ENCODE measurements at regions not wholly inside any gene's neighbourhood (a gene's known extent, or its start where the extent isn't known, plus 50 kb on each side); places are given as distances from the start of the nearest gene placed in this dataset.

DNA sequence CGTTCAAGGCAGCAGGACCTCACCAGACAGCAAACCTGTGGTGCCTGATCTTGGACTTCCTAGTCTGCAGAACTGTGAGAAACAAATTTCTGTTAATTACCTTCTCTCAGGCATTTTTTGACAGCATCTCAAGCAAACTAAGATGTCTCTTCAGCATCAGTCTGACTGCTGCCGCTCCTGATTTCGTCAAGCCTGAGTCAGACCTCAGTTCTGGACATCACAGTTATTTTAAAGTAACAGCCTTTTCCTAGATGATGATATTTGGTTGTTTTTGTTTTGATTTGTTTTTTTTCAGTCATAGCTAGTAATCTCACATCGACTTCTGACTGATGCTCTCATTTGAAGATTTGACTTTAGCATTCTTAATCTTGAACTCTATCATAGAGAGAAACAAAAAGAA, 71.9 kb downstream of the BLID start:
- H3K9ac ChIP-seq: no peak overlapping the region
- H3K79me2 ChIP-seq (ENCODE audit: low read depth): no peaks in the 10 kb centered on the region
- Mint-ChIP-seq H3K27me3 (ENCODE audit: insufficient read depth, low read depth) (no peaks in the 10 kb centered on the region), H3K36me3 (no peaks in the 10 kb centered on the region), H3K9me3 (peaks cover 5% of the 10 kb centered on the region), H3K4me1 (peaks cover 19% of the 10 kb centered on the region), H3K27ac (no peak overlapping the region), H3K4me3 (no peak overlapping the region)
- DNase-seq (ENCODE audit: low spot score): no peak
- peaks cover 9% of the 10 kb centered on the region for H3K4me1 ChIP-seq
- TF ChIP-seq, protein P1, sequence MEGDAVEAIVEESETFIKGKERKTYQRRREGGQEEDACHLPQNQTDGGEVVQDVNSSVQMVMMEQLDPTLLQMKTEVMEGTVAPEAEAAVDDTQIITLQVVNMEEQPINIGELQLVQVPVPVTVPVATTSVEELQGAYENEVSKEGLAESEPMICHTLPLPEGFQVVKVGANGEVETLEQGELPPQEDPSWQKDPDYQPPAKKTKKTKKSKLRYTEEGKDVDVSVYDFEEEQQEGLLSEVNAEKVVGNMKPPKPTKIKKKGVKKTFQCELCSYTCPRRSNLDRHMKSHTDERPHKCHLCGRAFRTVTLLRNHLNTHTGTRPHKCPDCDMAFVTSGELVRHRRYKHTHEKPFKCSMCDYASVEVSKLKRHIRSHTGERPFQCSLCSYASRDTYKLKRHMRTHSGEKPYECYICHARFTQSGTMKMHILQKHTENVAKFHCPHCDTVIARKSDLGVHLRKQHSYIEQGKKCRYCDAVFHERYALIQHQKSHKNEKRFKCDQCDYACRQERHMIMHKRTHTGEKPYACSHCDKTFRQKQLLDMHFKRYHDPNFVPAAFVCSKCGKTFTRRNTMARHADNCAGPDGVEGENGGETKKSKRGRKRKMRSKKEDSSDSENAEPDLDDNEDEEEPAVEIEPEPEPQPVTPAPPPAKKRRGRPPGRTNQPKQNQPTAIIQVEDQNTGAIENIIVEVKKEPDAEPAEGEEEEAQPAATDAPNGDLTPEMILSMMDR (IDR thresholded peaks at IDR 0.05): no peak
- no peaks in the 10 kb centered on the region for H3F3A ChIP-seq (ENCODE audit: low read depth)
- no peaks in the 10 kb centered on the region for H3K9me3 ChIP-seq (ENCODE audit: low read depth)
- H2AFZ ChIP-seq (replicated peaks): no peak overlapping the region
- H3K27ac ChIP-seq: no peak overlapping the region
- no peak overlapping the region for H3K4me2 ChIP-seq
- no peaks in the 10 kb centered on the region for H3K36me3 ChIP-seq
- H3K27me3 ChIP-seq: no peaks in the 10 kb centered on the region
- H3K4me3 ChIP-seq: no peak overlapping the region
- H4K20me1 ChIP-seq (ENCODE audit: low read depth): no peaks in the 10 kb centered on the region

DNA sequence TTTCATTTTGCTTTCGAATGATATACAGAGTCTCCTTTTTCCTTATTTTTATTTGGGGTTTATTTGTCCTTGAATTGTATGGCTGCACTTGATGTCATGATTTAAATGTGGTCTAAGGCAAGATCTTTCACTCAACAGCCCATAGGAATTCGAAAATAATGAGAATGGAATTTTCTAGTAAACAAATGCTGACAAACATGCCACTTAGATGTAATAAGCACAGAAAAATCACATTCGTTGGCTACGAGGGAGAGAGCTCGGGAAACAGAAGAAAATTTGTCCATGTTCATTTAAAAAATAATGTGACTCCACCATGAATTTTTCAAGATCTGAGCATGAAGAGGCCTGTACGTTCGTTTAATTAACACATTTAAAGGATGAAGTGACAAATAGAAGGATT, 73.0 kb downstream of the BLID start:
- H3K36me3 Mint-ChIP-seq: no peaks in the 10 kb centered on the region
- no peak overlapping the region for H3K27ac ChIP-seq
- H3K4me3 Mint-ChIP-seq: no peak overlapping the region
- no peaks in the 10 kb centered on the region for H3K27me3 ChIP-seq
- H3K9me3 ChIP-seq (ENCODE audit: low read depth): no peaks in the 10 kb centered on the region
- H4K20me1 ChIP-seq (ENCODE audit: low read depth): no peaks in the 10 kb centered on the region
- H3F3A ChIP-seq (ENCODE audit: low read depth): no peaks in the 10 kb centered on the region
- H3K4me2 ChIP-seq: no peak overlapping the region
- no peak for DNase-seq (ENCODE audit: low spot score)
- TF ChIP-seq EZH2phosphoT487 (IDR thresholded peaks at IDR 0.05) (no peak), EZH2 (IDR thresholded peaks at IDR 0.05) (no peak)
- TF ChIP-seq, protein P1 (IDR thresholded peaks at IDR 0.05): no peak
- H3K79me2 ChIP-seq (ENCODE audit: low read depth): no peaks in the 10 kb centered on the region
- H3K27me3 Mint-ChIP-seq (ENCODE audit: insufficient read depth, low read depth): no peaks in the 10 kb centered on the region
- no peaks in the 10 kb centered on the region for H3K36me3 ChIP-seq
- peaks cover 28% of the 10 kb centered on the region for H3K4me1 Mint-ChIP-seq
- peaks cover 5% of the 10 kb centered on the region for H3K9me3 Mint-ChIP-seq
- H3K4me3 ChIP-seq: no peak overlapping the region
- H2AFZ ChIP-seq (replicated peaks): no peak overlapping the region
- H3K27ac Mint-ChIP-seq: no peak overlapping the region
- H3K4me1 ChIP-seq: peaks cover 9% of the 10 kb centered on the region
- no peak overlapping the region for H3K9ac ChIP-seq

GRCh38 chr11:122040464-122040863, 75.6 kb downstream of the BLID start:
- H3K9me3 Mint-ChIP-seq: no peaks in the 10 kb centered on the region
- peaks cover 45% of the 10 kb centered on the region for H3K4me1 Mint-ChIP-seq
- Histone ChIP-seq H3K4me1 (peaks cover 9% of the 10 kb centered on the region), H3F3A (ENCODE audit: low read depth) (no peaks in the 10 kb centered on the region), H3K4me3 (no peak overlapping the region), H3K9me3 (ENCODE audit: low read depth) (no peaks in the 10 kb centered on the region), H3K4me2 (peak overlapping the region; percentile 20), H3K9ac (no peak overlapping the region), H2AFZ (replicated peaks) (peak overlapping the region; percentile 58), H3K27ac (no peak overlapping the region), H3K79me2 (ENCODE audit: low read depth) (no peaks in the 10 kb centered on the region), H3K36me3 (no peaks in the 10 kb centered on the region), H3K27me3 (no peaks in the 10 kb centered on the region), H4K20me1 (ENCODE audit: low read depth) (no peaks in the 10 kb centered on the region)
- no peak overlapping the region for H3K4me3 Mint-ChIP-seq
- TF ChIP-seq EZH2phosphoT487 (IDR thresholded peaks at IDR 0.05) (no peak), EZH2 (IDR thresholded peaks at IDR 0.05) (no peak)
- TF ChIP-seq, protein P1 (IDR thresholded peaks at IDR 0.05): no peak
- H3K27me3 Mint-ChIP-seq (ENCODE audit: insufficient read depth, low read depth): no peaks in the 10 kb centered on the region
- no peak for DNase-seq (ENCODE audit: low spot score)
- peak overlapping the region; percentile 50 for H3K27ac Mint-ChIP-seq
- H3K36me3 Mint-ChIP-seq: no peaks in the 10 kb centered on the region

DNA sequence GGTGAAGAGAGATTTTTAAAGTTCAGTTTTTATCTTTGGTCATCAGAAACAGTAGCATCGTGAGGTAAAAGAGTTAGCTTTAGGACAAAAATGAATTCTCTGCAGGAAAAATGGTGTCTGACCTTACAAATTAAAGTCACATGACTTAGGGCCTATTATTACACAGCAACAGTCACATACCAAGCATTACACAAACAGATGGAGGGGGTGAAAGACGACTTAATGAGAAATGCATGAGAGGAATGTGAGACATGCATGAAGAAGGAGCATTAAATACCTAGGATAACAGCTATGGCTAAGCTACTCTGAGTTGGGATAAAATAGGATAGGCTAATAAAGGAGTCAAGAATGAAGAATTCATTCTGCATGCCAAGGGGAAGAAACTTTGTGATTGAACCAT, 77.5 kb downstream of the BLID start:
- H3F3A ChIP-seq (ENCODE audit: low read depth): no peaks in the 10 kb centered on the region
- peaks cover 47% of the 10 kb centered on the region for H3K4me1 Mint-ChIP-seq

More for the DNA sequence above, 77.5 kb downstream of the BLID start:
- Histone ChIP-seq H3K9me3 (ENCODE audit: low read depth) (no peaks in the 10 kb centered on the region), H3K79me2 (ENCODE audit: low read depth) (no peaks in the 10 kb centered on the region), H2AFZ (replicated peaks) (no peak overlapping the region), H3K4me1 (peaks cover 9% of the 10 kb centered on the region), H3K4me3 (no peak overlapping the region), H3K9ac (no peak overlapping the region), H3K27ac (no peak overlapping the region), H4K20me1 (ENCODE audit: low read depth) (no peaks in the 10 kb centered on the region), H3K4me2 (no peak overlapping the region), H3K27me3 (no peaks in the 10 kb centered on the region), H3K36me3 (no peaks in the 10 kb centered on the region)
- TF ChIP-seq, protein P1 (IDR thresholded peaks at IDR 0.05): no peak
- TF ChIP-seq EZH2 (IDR thresholded peaks at IDR 0.05) (no peak), EZH2phosphoT487 (IDR thresholded peaks at IDR 0.05) (no peak)
- Mint-ChIP-seq H3K27me3 (ENCODE audit: insufficient read depth, low read depth) (peaks cover 2% of the 10 kb centered on the region), H3K9me3 (no peaks in the 10 kb centered on the region), H3K27ac (peak overlapping the region; percentile 12), H3K36me3 (no peaks in the 10 kb centered on the region), H3K4me3 (no peak overlapping the region)
- DNase-seq (ENCODE audit: low spot score): peak; percentile 12
